ENCODE measurements at regions not wholly inside any gene's neighbourhood (a gene's known extent, or its start where the extent isn't known, plus 50 kb on each side); places are given as distances from the start of the nearest gene placed in this dataset.

DNA sequence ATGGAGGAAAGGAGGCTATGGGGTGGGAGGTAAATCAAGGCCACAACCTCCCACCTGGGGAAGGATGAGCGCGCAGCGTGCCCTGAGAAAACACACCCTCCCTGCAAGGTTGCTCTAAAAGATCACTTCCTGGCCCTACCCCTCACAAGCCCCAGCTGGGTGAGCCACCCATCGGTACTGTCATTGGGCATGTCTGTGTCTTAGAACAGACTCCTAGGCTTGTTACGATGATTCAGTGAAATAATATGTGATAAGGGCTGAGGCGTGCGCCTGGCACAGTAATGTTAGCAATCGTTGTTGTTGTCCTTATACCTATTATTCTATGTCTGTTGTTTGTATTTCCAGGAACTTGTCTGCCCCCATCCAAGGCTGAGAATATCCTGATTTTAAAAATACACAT is 175.1 kb downstream of the ZFP36L2 start:
- H2AFZ ChIP-seq (ENCODE audit: low read length) = no peak overlapping the region
- H3K27ac ChIP-seq (ENCODE audit: insufficient read depth, low read length) = no peak overlapping the region
- no peaks in the 10 kb centered on the region for H3K9me3 ChIP-seq (ENCODE audit: control insufficient read depth, insufficient read depth, low read depth, low read length)
- TF ChIP-seq, protein P1, sequence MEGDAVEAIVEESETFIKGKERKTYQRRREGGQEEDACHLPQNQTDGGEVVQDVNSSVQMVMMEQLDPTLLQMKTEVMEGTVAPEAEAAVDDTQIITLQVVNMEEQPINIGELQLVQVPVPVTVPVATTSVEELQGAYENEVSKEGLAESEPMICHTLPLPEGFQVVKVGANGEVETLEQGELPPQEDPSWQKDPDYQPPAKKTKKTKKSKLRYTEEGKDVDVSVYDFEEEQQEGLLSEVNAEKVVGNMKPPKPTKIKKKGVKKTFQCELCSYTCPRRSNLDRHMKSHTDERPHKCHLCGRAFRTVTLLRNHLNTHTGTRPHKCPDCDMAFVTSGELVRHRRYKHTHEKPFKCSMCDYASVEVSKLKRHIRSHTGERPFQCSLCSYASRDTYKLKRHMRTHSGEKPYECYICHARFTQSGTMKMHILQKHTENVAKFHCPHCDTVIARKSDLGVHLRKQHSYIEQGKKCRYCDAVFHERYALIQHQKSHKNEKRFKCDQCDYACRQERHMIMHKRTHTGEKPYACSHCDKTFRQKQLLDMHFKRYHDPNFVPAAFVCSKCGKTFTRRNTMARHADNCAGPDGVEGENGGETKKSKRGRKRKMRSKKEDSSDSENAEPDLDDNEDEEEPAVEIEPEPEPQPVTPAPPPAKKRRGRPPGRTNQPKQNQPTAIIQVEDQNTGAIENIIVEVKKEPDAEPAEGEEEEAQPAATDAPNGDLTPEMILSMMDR (conservative IDR thresholded peaks at IDR 0.05 in 1 of 2, IDR thresholded peaks at IDR 0.05 in 1 of 2; ENCODE audit: low read depth in 1 of 2, low read length in 2 of 2) = no peak
- TF ChIP-seq EZH2 (IDR thresholded peaks at IDR 0.05; ENCODE audit: low read length, missing control alignments) = no peak
- no peaks in the 10 kb centered on the region for H4K20me1 ChIP-seq (ENCODE audit: control insufficient read depth, extremely low read depth, insufficient read depth, low read length)
- H3K4me1 ChIP-seq (ENCODE audit: control insufficient read depth, extremely low read depth, insufficient read depth, low read length) = peaks cover 12% of the 10 kb centered on the region
- H3K79me2 ChIP-seq (ENCODE audit: control insufficient read depth, insufficient read depth, low read length) = no peaks in the 10 kb centered on the region
- no peaks in the 10 kb centered on the region for H3K36me3 ChIP-seq (ENCODE audit: control insufficient read depth, insufficient read depth, low read length)
- no peaks in the 10 kb centered on the region for H3K27me3 ChIP-seq (ENCODE audit: control insufficient read depth, insufficient read depth, low read length)
- DNase-seq (ENCODE audit: low read depth in 2 of 2) = peak; percentile 67 to 80
- no peak overlapping the region for H3K4me3 ChIP-seq (replicated peaks in 1 of 4; ENCODE audit: control extremely low read depth in 1 of 4, insufficient read depth in 1 of 4, low read depth in 3 of 4, low read length in 4 of 4)
- H3K9ac ChIP-seq (ENCODE audit: insufficient read depth, low read length) = no peak overlapping the region
- no peak overlapping the region for H3K4me2 ChIP-seq (ENCODE audit: extremely low read depth, insufficient read depth, low read length)

DNA sequence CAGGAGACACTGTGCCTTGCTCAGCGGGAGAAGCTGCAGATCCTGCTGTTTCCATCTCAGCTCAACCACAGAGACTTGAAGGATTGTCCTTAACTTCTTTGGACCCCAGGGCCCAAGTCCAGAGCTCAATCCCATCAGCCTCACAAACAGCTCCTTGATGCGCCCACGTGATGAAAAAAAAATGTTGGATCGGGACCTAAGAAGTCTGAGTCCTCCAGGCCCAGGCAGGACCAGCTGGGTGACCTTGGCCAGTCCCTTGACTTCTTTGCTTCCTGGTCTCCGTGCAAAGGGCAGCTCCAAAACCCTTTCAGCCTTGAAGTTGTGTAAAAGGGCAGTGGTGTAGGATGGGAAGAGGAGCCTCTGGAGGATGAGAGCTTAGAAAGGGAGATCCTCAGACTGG is 175.5 kb downstream of the ZFP36L2 start:
- H3K36me3 ChIP-seq (ENCODE audit: control insufficient read depth, insufficient read depth, low read length) = no peaks in the 10 kb centered on the region
- TF ChIP-seq, protein P1 (conservative IDR thresholded peaks at IDR 0.05 in 1 of 2, IDR thresholded peaks at IDR 0.05 in 1 of 2; ENCODE audit: low read depth in 1 of 2, low read length in 2 of 2) = no peak
- no peak for TF ChIP-seq EZH2 (IDR thresholded peaks at IDR 0.05; ENCODE audit: low read length, missing control alignments)
- peak in 1 of 2 donors; percentile 44 for DNase-seq (ENCODE audit: low read depth in 2 of 2)
- peak overlapping the region; percentile 24 for H2AFZ ChIP-seq (ENCODE audit: low read length)
- no peak overlapping the region for H3K4me2 ChIP-seq (ENCODE audit: extremely low read depth, insufficient read depth, low read length)
- no peaks in the 10 kb centered on the region for H3K79me2 ChIP-seq (ENCODE audit: control insufficient read depth, insufficient read depth, low read length)
- H3K27me3 ChIP-seq (ENCODE audit: control insufficient read depth, insufficient read depth, low read length) = no peaks in the 10 kb centered on the region
- no peak overlapping the region for H3K4me3 ChIP-seq (replicated peaks in 1 of 4; ENCODE audit: control extremely low read depth in 1 of 4, insufficient read depth in 1 of 4, low read depth in 3 of 4, low read length in 4 of 4)
- H3K9me3 ChIP-seq (ENCODE audit: control insufficient read depth, insufficient read depth, low read depth, low read length) = no peaks in the 10 kb centered on the region
- no peak overlapping the region for H3K9ac ChIP-seq (ENCODE audit: insufficient read depth, low read length)
- H3K4me1 ChIP-seq (ENCODE audit: control insufficient read depth, extremely low read depth, insufficient read depth, low read length) = peaks cover 16% of the 10 kb centered on the region
- H3K27ac ChIP-seq (ENCODE audit: insufficient read depth, low read length) = no peak overlapping the region
- H4K20me1 ChIP-seq (ENCODE audit: control insufficient read depth, extremely low read depth, insufficient read depth, low read length) = no peaks in the 10 kb centered on the region

GRCh38 chr2:43049836-43050801 is 176.3 kb downstream of the ZFP36L2 start:
- no peaks in the 10 kb centered on the region for H3K9me3 ChIP-seq (ENCODE audit: control insufficient read depth, insufficient read depth, low read depth, low read length)
- no peaks in the 10 kb centered on the region for H3K27me3 ChIP-seq (ENCODE audit: control insufficient read depth, insufficient read depth, low read length)
- no peak overlapping the region for H3K27ac ChIP-seq (ENCODE audit: insufficient read depth, low read length)
- DNase-seq (ENCODE audit: low read depth in 2 of 2) = peak in 1 of 2 donors; percentile 42
- no peaks in the 10 kb centered on the region for H3K79me2 ChIP-seq (ENCODE audit: control insufficient read depth, insufficient read depth, low read length)
- TF ChIP-seq, protein P1 (conservative IDR thresholded peaks at IDR 0.05 in 1 of 2, IDR thresholded peaks at IDR 0.05 in 1 of 2; ENCODE audit: low read depth in 1 of 2, low read length in 2 of 2) = no peak
- TF ChIP-seq EZH2 (IDR thresholded peaks at IDR 0.05; ENCODE audit: low read length, missing control alignments) = no peak
- peaks cover 16% of the 10 kb centered on the region for H3K4me1 ChIP-seq (ENCODE audit: control insufficient read depth, extremely low read depth, insufficient read depth, low read length)
- H4K20me1 ChIP-seq (ENCODE audit: control insufficient read depth, extremely low read depth, insufficient read depth, low read length) = no peaks in the 10 kb centered on the region
- H2AFZ ChIP-seq (ENCODE audit: low read length) = no peak overlapping the region
- H3K9ac ChIP-seq (ENCODE audit: insufficient read depth, low read length) = no peak overlapping the region
- H3K4me2 ChIP-seq (ENCODE audit: extremely low read depth, insufficient read depth, low read length) = no peak overlapping the region
- no peaks in the 10 kb centered on the region for H3K36me3 ChIP-seq (ENCODE audit: control insufficient read depth, insufficient read depth, low read length)
- no peak overlapping the region for H3K4me3 ChIP-seq (replicated peaks in 1 of 4; ENCODE audit: control extremely low read depth in 1 of 4, insufficient read depth in 1 of 4, low read depth in 3 of 4, low read length in 4 of 4)

Measured in fibroblast of lung (primary cell).